ENCODE measurements at regions not wholly inside any gene's neighbourhood (a gene's known extent, or its start where the extent isn't known, plus 50 kb on each side); places are given as distances from the start of the nearest gene placed in this dataset.

GRCh38 chr14:51189600-51190376 lies 50.3 kb upstream of the TMX1 start (continued):
- no peak for TF ChIP-seq PATZ1 (CRISPR knock-in tag; IDR thresholded peaks at IDR 0.05; ENCODE audit: borderline replicate concordance)
- TF ChIP-seq OSR1 (CRISPR knock-in tag; IDR thresholded peaks at IDR 0.05): no peak
